Liver (tissue), 3 donors: ENCODE measurements at regions not wholly inside any gene's neighbourhood (a gene's known extent, or its start where the extent isn't known, plus 50 kb on each side); places are given as distances from the start of the nearest gene placed in this dataset.
"Not testable (repeated sequence)": the region's sequence is repeated elsewhere in the genome, so short reads cannot be mapped to it uniquely, and the experiment has no call there.

ENCODE experiments used
- CTCF ChIP-seq: fragments of 150-350 bp; IDR thresholded peaks from 2 replicates; pipeline ENCODE4 v1.5.1; 2017; ENCODE audit warnings: improper control_type of control experiment, low read depth, low read length; ENCODE audit not compliant: missing input control
- MAX ChIP-seq: IDR thresholded peaks from 2 replicates; pipeline ENCODE4 v1.6.1; 2016; ENCODE audit warnings: antibody characterized with exemption
- SP1 ChIP-seq: IDR thresholded peaks from 2 replicates; pipeline ENCODE4 v1.6.1; 2018; ENCODE audit warnings: antibody characterized with exemption, mild to moderate bottlenecking
- TAF1 ChIP-seq: conservative IDR thresholded peaks from 2 replicates; pipeline ENCODE4 v1.6.1; 2016; ENCODE audit warnings: antibody characterized with exemption, mild to moderate bottlenecking
- TF ChIP-seq, protein P1 (sequence below): IDR thresholded peaks from 2 replicates; pipeline ENCODE4 v1.6.1; 2016; ENCODE audit warnings: antibody characterized with exemption, mild to moderate bottlenecking
- donor health status: healthy.
- donor health status: healthy.

- TF ChIP-seq CTCF, TAF1, MAX, SP1: not testable (repeated sequence)
- TF ChIP-seq, protein P1, sequence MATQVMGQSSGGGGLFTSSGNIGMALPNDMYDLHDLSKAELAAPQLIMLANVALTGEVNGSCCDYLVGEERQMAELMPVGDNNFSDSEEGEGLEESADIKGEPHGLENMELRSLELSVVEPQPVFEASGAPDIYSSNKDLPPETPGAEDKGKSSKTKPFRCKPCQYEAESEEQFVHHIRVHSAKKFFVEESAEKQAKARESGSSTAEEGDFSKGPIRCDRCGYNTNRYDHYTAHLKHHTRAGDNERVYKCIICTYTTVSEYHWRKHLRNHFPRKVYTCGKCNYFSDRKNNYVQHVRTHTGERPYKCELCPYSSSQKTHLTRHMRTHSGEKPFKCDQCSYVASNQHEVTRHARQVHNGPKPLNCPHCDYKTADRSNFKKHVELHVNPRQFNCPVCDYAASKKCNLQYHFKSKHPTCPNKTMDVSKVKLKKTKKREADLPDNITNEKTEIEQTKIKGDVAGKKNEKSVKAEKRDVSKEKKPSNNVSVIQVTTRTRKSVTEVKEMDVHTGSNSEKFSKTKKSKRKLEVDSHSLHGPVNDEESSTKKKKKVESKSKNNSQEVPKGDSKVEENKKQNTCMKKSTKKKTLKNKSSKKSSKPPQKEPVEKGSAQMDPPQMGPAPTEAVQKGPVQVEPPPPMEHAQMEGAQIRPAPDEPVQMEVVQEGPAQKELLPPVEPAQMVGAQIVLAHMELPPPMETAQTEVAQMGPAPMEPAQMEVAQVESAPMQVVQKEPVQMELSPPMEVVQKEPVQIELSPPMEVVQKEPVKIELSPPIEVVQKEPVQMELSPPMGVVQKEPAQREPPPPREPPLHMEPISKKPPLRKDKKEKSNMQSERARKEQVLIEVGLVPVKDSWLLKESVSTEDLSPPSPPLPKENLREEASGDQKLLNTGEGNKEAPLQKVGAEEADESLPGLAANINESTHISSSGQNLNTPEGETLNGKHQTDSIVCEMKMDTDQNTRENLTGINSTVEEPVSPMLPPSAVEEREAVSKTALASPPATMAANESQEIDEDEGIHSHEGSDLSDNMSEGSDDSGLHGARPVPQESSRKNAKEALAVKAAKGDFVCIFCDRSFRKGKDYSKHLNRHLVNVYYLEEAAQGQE, result not testable (repeated sequence)
Observed at GRCh38 chr2:65747875-65748274, 315.5 kb upstream of the SPRED2 start.
